ENCODE measurements at regions not wholly inside any gene's neighbourhood (a gene's known extent, or its start where the extent isn't known, plus 50 kb on each side); places are given as distances from the start of the nearest gene placed in this dataset.

- TF ChIP-seq CTCF (conservative IDR thresholded peaks at IDR 0.05): no peak
- no peak for TF ChIP-seq EZH2 (IDR thresholded peaks at IDR 0.05; ENCODE audit: low read depth)
These were observed 224.2 kb downstream of the ENGASE start for GRCh38 chr17:79298799-79299198.
